ENCODE measurements at regions not wholly inside any gene's neighbourhood (a gene's known extent, or its start where the extent isn't known, plus 50 kb on each side); places are given as distances from the start of the nearest gene placed in this dataset.

- no peak for TF ChIP-seq CTCF (conservative IDR thresholded peaks at IDR 0.05)
- no peak for TF ChIP-seq EZH2 (IDR thresholded peaks at IDR 0.05; ENCODE audit: low read depth)
Observed at GRCh38 chr9:3762076-3762475, 236.3 kb upstream of the RFX3 start.

Measured in PC-9 (cell line).